Right lobe of liver (tissue), 6 donors: ENCODE measurements at regions not wholly inside any gene's neighbourhood (a gene's known extent, or its start where the extent isn't known, plus 50 kb on each side); places are given as distances from the start of the nearest gene placed in this dataset.

Source experiments
- ATAC-seq, 4 donors: fragments of 200-7000 bp; cut with Tn5 transposase; one replicate each; pipeline ENCODE4 v1.9.1; 2020; ENCODE audit warnings: mild to moderate bottlenecking in 4 of 4, moderate library complexity in 4 of 4
- DNase-seq, 3 donors: peaks; one replicate each; pipeline ENCODE4 v3.0.0-alpha.2; 2020
- H3K27ac ChIP-seq, 3 donors: fragments of 200-600 bp; one replicate each; pipeline ENCODE4 v1.8.0; 2022
- H3K27me3 ChIP-seq, 2 donors: fragments of 200-600 bp; one replicate each; pipeline ENCODE4 v1.8.0; 2022
- H3K36me3 ChIP-seq, 4 donors: fragments of 200-600 bp; sonication (generic) in 1 of 4; one replicate each; pipeline versions ENCODE4 v1.5.1 to v1.8.0; 2017 to 2022; ENCODE audit warnings: control low read depth in 1 of 4
- H3K4me1 ChIP-seq, 4 donors: fragments of 200-600 bp; sonication (generic) in 1 of 4; one replicate each; pipeline versions ENCODE4 v1.5.1 to v1.8.0; 2017 to 2022; ENCODE audit warnings: control low read depth in 1 of 4
- H3K4me3 ChIP-seq, 3 donors: fragments of 200-600 bp; one replicate each; pipeline ENCODE4 v1.8.0; 2022
- H3K9me3 ChIP-seq, 4 donors: fragments of 200-600 bp; sonication (generic) in 1 of 4; one replicate each; pipeline versions ENCODE4 v1.5.1 to v1.8.0; 2017 to 2022; ENCODE audit warnings: control low read depth in 1 of 4
- CTCF ChIP-seq, 4 donors: fragments of 200-600 bp in 3 of 4; fragments of 450-650 bp in 1 of 4; IDR thresholded peaks; one replicate each; pipeline versions ENCODE4 v1.5.1 to v1.8.0; 2016 to 2022; ENCODE audit warnings: antibody characterized with exemption in 4 of 4, mild to moderate bottlenecking in 2 of 4
- POLR2A ChIP-seq: fragments of 450-650 bp; IDR thresholded peaks from one replicate; pipeline ENCODE4 v1.6.1; 2017; ENCODE audit warnings: antibody characterized with exemption, mild to moderate bottlenecking
- WGBS: methylation state at CpG from one replicate; pipeline ENCODE4 v1.1.6; 2018; ENCODE audit warnings: low coverage, low lambda C conversion rate; ENCODE audit not compliant: insufficient coverage; ENCODE audit errors: missing lambda C conversion rate; 5-methylcytosine and 5-hydroxymethylcytosine counted together
- intact Hi-C, 2 donors: fragments of 100-400 bp; cut with DNase I; formaldehyde crosslinking; loops; one replicate each; pipeline versions ENCODE4 v1.11.2 to v1.14.1; 2022
- donor health status: DM: no; HTN: yes; CAD: no.
- donor health status: DM: no; HTN: no; CAD: no.
- donor health status: DM: no; HTN: no; CAD: no.
- donor health status: DM: no; HTN: yes; CAD: no.
- donor health status: DM: no; HTN: yes; CAD: no.

- WGBS: 89% methylated on average over 2 of the region's 2 CpGs
- Histone ChIP-seq H3K27ac (no peak overlapping the region), H3K27me3 (no peaks in the 10 kb centered on the region), H3K4me1 (peaks cover 0 to 4% (median 0%) of the 10 kb centered on the region in 4 donors), H3K36me3 (no peaks in the 10 kb centered on the region), H3K9me3 (no peaks in the 10 kb centered on the region), H3K4me3 (no peak overlapping the region)
- TF ChIP-seq CTCF (IDR thresholded peaks at IDR 0.05) (no peak), POLR2A (no peak)
- DNase-seq (peak in 1 of 3 donors; percentile 53), ATAC-seq (peak; percentile 51 to 97 (median 74))
- intact Hi-C loops: no loop called here
Observed at GRCh38 chr18:51559198-51559901, 361.9 kb upstream of the MEX3C start.

- Histone ChIP-seq H3K9me3 (no peaks in the 10 kb centered on the region), H3K27me3 (no peaks in the 10 kb centered on the region), H3K27ac (no peak overlapping the region), H3K4me3 (no peak overlapping the region), H3K36me3 (no peaks in the 10 kb centered on the region), H3K4me1 (peaks cover 0 to 4% (median 0%) of the 10 kb centered on the region in 4 donors)
- DNase-seq (no peak), ATAC-seq (no peak)
- no peak for TF ChIP-seq POLR2A
- 45% methylated on average over 1 of the region's 1 CpG for WGBS
- intact Hi-C loops: no loop called here
Observed at GRCh38 chr18:51559902-51560287, 362.4 kb upstream of the MEX3C start.

- Histone ChIP-seq H3K27ac (no peak overlapping the region), H3K4me1 (peaks cover 0 to 4% (median 0%) of the 10 kb centered on the region in 4 donors), H3K36me3 (no peaks in the 10 kb centered on the region), H3K27me3 (no peaks in the 10 kb centered on the region), H3K9me3 (no peaks in the 10 kb centered on the region), H3K4me3 (no peak overlapping the region)
- DNase-seq (no peak), ATAC-seq (no peak)
- intact Hi-C loops: no loop called here
- no peak for TF ChIP-seq CTCF (IDR thresholded peaks at IDR 0.05)
- no peak for TF ChIP-seq POLR2A
- 59% methylated on average over 4 of the region's 4 CpGs for WGBS
Observed at GRCh38 chr18:51561821-51562220, 364.3 kb upstream of the MEX3C start.

GRCh38 chr18:51562866-51563265 is 365.4 kb upstream of the MEX3C start:
- no peaks in the 10 kb centered on the region for H3K27me3 ChIP-seq
- H3K4me3 ChIP-seq: no peak overlapping the region
- ATAC-seq: no peak
- no peak overlapping the region for H3K27ac ChIP-seq
- TF ChIP-seq CTCF (IDR thresholded peaks at IDR 0.05) (no peak), POLR2A (no peak)
- DNase-seq: no peak
- H3K4me1 ChIP-seq: peaks cover 0 to 4% (median 0%) of the 10 kb centered on the region in 4 donors
- intact Hi-C loops: no loop called here
- 60% methylated on average over 4 of the region's 5 CpGs for WGBS
- no peaks in the 10 kb centered on the region for H3K9me3 ChIP-seq
- H3K36me3 ChIP-seq: no peaks in the 10 kb centered on the region

- H3K27ac ChIP-seq: no peak overlapping the region
- no peak overlapping the region for H3K4me3 ChIP-seq
- peaks cover 0 to 4% (median 0%) of the 10 kb centered on the region in 4 donors for H3K4me1 ChIP-seq
- H3K27me3 ChIP-seq: no peaks in the 10 kb centered on the region
- WGBS: 41% methylated on average over 6 of the region's 6 CpGs
- DNase-seq: no peak
- intact Hi-C loops: no loop called here
- TF ChIP-seq CTCF (IDR thresholded peaks at IDR 0.05) (no peak), POLR2A (no peak)
- H3K36me3 ChIP-seq: no peaks in the 10 kb centered on the region
- no peak for ATAC-seq
- no peaks in the 10 kb centered on the region for H3K9me3 ChIP-seq
Observed at GRCh38 chr18:51563396-51563795, 365.9 kb upstream of the MEX3C start.
